GM12878 (cell line): ENCODE measurements at regions not wholly inside any gene's neighbourhood (a gene's known extent, or its start where the extent isn't known, plus 50 kb on each side); places are given as distances from the start of the nearest gene placed in this dataset.

Experiments
- ATAC-seq: fragments of 200-7000 bp; cut with Tn5 transposase; 3 replicates; pipeline ENCODE4 v1.9.1; 2020; ENCODE audit warnings: mild to moderate bottlenecking, moderate library complexity
- BruUV-seq: library from RNA; stranded (reverse); fragments of 400-500 nt; replicated peaks from 2 replicates; lab custom pipeline; 2021; lab: Mats Ljungman, UMichigan
- CTCF ChIA-PET: fragments of 300-600 bp; sonication (Branson Sonifier 250); formaldehyde crosslinking; extraction: SDS; loops from one replicate; lab custom pipeline; 2021; ENCODE audit warnings: inconsistent platforms; lab: Yijun Ruan, JAX
- POLR2A ChIA-PET: fragments of 350-600 bp; formaldehyde crosslinking; extraction: SDS; loops from one replicate; lab custom pipeline; 2021; ENCODE audit warnings: inconsistent platforms; lab: Charles Lee
- RAD21 ChIA-PET: fragments of 300-600 bp; sonication (Branson Sonifier 250); formaldehyde crosslinking; loops from one replicate; lab custom pipeline; 2023; ENCODE audit warnings: antibody characterized with exemption; ENCODE audit not compliant: unreplicated experiment; lab: Charles Lee
- SMC1A ChIA-PET: fragments of 300-600 bp; sonication (Branson Sonifier 250); formaldehyde crosslinking; loops from one replicate; lab custom pipeline; 2023; ENCODE audit not compliant: unreplicated experiment, uncharacterized antibody; lab: Charles Lee
- DNase-seq: peaks from one replicate; pipeline ENCODE4 v3.0.0-alpha.2; 2011; ENCODE audit warnings: low read depth, low spot score
- FAIRE-seq: peaks from 3 replicates; lab custom pipeline; 2011; peaks lifted over from hg19 to GRCh38; lab: Jason Lieb, UNC
- H2AFZ ChIP-seq: 2 replicates; pipeline ENCODE4 v1.6.0; 2011; ENCODE audit warnings: low read depth, low read length, control low read depth; ENCODE audit not compliant: control insufficient read depth
- H3K27ac ChIP-seq: 2 replicates; pipeline ENCODE4 v1.5.1; 2011; ENCODE audit warnings: control low read depth; ENCODE audit not compliant: control insufficient read depth, insufficient read depth
- H3K27me3 ChIP-seq, 2 experiments: replicated peaks in 1 of 2; 2 replicates each; pipeline versions ENCODE4 v1.6.0 to v1.6.1; 2011; ENCODE audit warnings: low read length in 1 of 2; ENCODE audit not compliant: control insufficient read depth in 2 of 2, insufficient read depth in 2 of 2
- H3K36me3 ChIP-seq, 2 experiments: 2 replicates each; pipeline ENCODE4 v1.5.1; 2011; ENCODE audit warnings: low read length in 1 of 2; ENCODE audit not compliant: control insufficient read depth in 2 of 2, insufficient read depth in 2 of 2
- H3K4me1 ChIP-seq: 2 replicates; pipeline ENCODE4 v1.6.1; 2011; ENCODE audit warnings: mild to moderate bottlenecking, low read length, moderate library complexity, mixed read lengths; ENCODE audit not compliant: control insufficient read depth, insufficient read depth
- H3K4me2 ChIP-seq: 2 replicates; pipeline ENCODE4 v1.6.0; 2011; ENCODE audit warnings: control low read depth; ENCODE audit not compliant: control insufficient read depth, insufficient read depth
- H3K4me3 ChIP-seq: fragments of 200-600 bp; sonication (generic); 2 replicates; pipeline ENCODE4 v1.5.1; 2016
- H3K79me2 ChIP-seq: 2 replicates; pipeline ENCODE4 v1.6.0; 2011; ENCODE audit warnings: low read length; ENCODE audit not compliant: control insufficient read depth, insufficient read depth
- H3K9ac ChIP-seq: 2 replicates; pipeline ENCODE4 v1.8.0; 2011; ENCODE audit warnings: low read length, control low read depth, mixed read lengths; ENCODE audit not compliant: control insufficient read depth, insufficient read depth
- H3K9me3 ChIP-seq: replicated peaks from 3 replicates; pipeline ENCODE4 v1.5.1; 2011; ENCODE audit warnings: mild to moderate bottlenecking, low read length; ENCODE audit not compliant: control insufficient read depth, insufficient read depth
- H4K20me1 ChIP-seq: 2 replicates; pipeline ENCODE4 v1.6.0; 2011; ENCODE audit not compliant: control insufficient read depth, insufficient read depth
- ASH2L ChIP-seq: fragments of 300-600, 200-600 bp; sonication (generic); IDR thresholded peaks from 2 replicates; pipeline ENCODE4 v1.6.1; 2017; ENCODE audit warnings: low read depth, mild to moderate bottlenecking, borderline replicate concordance
- BACH1 ChIP-seq: fragments of 450-650 bp; IDR thresholded peaks from 2 replicates; pipeline ENCODE4 v1.6.1; 2017; ENCODE audit warnings: mild to moderate bottlenecking, borderline replicate concordance
- CBX5 ChIP-seq: sonication (generic); IDR thresholded peaks from 2 replicates; pipeline ENCODE4 v1.6.1; 2016; ENCODE audit warnings: low read depth, moderate library complexity, mild to moderate bottlenecking, inconsistent platforms
- CEBPB ChIP-seq, 2 experiments: fragments of 150-350 bp in 1 of 2; IDR thresholded peaks; 2 replicates each; pipeline ENCODE4 v1.6.1; 2012 to 2014; ENCODE audit warnings: low read depth in 2 of 2, low read length in 2 of 2, borderline replicate concordance in 1 of 2, inconsistent platforms in 1 of 2
- CHD2 ChIP-seq: IDR thresholded peaks from 2 replicates; pipeline ENCODE4 v1.6.1; 2011; ENCODE audit warnings: low read depth, low read length, improper control_type of control experiment, borderline replicate concordance
- E2F8 ChIP-seq: fragments of 450-650 bp; IDR thresholded peaks from 2 replicates; pipeline ENCODE4 v1.6.1; 2018; ENCODE audit warnings: mild to moderate bottlenecking, low read depth, moderate library complexity; ENCODE audit not compliant: partially characterized antibody
- E4F1 ChIP-seq: fragments of 450-650 bp; IDR thresholded peaks from 2 replicates; pipeline ENCODE4 v1.6.1; 2018; ENCODE audit warnings: borderline replicate concordance, mild to moderate bottlenecking; ENCODE audit not compliant: partially characterized antibody
- IKZF1 ChIP-seq: fragments of 450-650 bp; conservative IDR thresholded peaks from 2 replicates; pipeline ENCODE4 v1.6.1; 2017; ENCODE audit warnings: antibody characterized with exemption, mild to moderate bottlenecking
- KDM1A ChIP-seq: fragments of 200-600 bp; sonication (generic); IDR thresholded peaks from 2 replicates; pipeline ENCODE4 v1.6.1; 2016; ENCODE audit warnings: borderline replicate concordance
- MYB ChIP-seq: fragments of 150-350 bp; IDR thresholded peaks from 2 replicates; pipeline ENCODE4 v1.6.1; 2014; ENCODE audit warnings: mild to moderate bottlenecking, low read depth, low read length, borderline replicate concordance
- NFYB ChIP-seq: IDR thresholded peaks from 2 replicates; pipeline ENCODE4 v1.6.1; 2011; ENCODE audit warnings: low read depth, mild to moderate bottlenecking, low read length, improper control_type of control experiment, moderate library complexity; ENCODE audit not compliant: insufficient read depth
- PAX5 ChIP-seq: IDR thresholded peaks from 2 replicates; pipeline ENCODE4 v1.6.1; 2011; ENCODE audit warnings: low read depth, low read length, borderline replicate concordance
- RCOR1 ChIP-seq: conservative IDR thresholded peaks from 2 replicates; pipeline ENCODE4 v1.6.1; 2012; ENCODE audit warnings: low read depth, low read length, improper control_type of control experiment
- SMARCA5 ChIP-seq: fragments of 450-650 bp; IDR thresholded peaks from 2 replicates; pipeline ENCODE4 v1.6.1; 2017; ENCODE audit warnings: mild to moderate bottlenecking
- SPI1 ChIP-seq: IDR thresholded peaks from 2 replicates; pipeline ENCODE4 v1.6.1; 2011; ENCODE audit warnings: low read depth, mild to moderate bottlenecking, low read length, moderate library complexity, borderline replicate concordance; ENCODE audit not compliant: insufficient read depth
- WRNIP1 ChIP-seq: IDR thresholded peaks from 2 replicates; pipeline ENCODE4 v1.6.1; 2011; ENCODE audit warnings: low read depth, low read length, improper control_type of control experiment, borderline replicate concordance
- WGBS: methylation state at CpG from one replicate; pipeline ENCODE4 v1.1.6; 2016; ENCODE audit warnings: low lambda C conversion rate; ENCODE audit not compliant: insufficient replicate concordance, insufficient coverage; ENCODE audit errors: missing lambda C conversion rate; 5-methylcytosine and 5-hydroxymethylcytosine counted together
- in situ Hi-C: fragments of 300-500 bp; cut with MboI; formaldehyde crosslinking; loops from 9 replicates; pipeline ENCODE4 v1.14.3; 2018; ENCODE audit warnings: mixed read lengths
- intact Hi-C: fragments of 100-400 bp; cut with micrococcal nuclease; formaldehyde crosslinking; loops from one replicate; pipeline ENCODE4 v1.14.2; 2022; ENCODE audit not compliant: unreplicated experiment
- TF ChIP-seq, protein P1 (sequence below): fragments of 450-650 bp; IDR thresholded peaks from 2 replicates; pipeline ENCODE4 v1.6.1; 2017; ENCODE audit warnings: low read depth, mild to moderate bottlenecking, moderate library complexity

DNA sequence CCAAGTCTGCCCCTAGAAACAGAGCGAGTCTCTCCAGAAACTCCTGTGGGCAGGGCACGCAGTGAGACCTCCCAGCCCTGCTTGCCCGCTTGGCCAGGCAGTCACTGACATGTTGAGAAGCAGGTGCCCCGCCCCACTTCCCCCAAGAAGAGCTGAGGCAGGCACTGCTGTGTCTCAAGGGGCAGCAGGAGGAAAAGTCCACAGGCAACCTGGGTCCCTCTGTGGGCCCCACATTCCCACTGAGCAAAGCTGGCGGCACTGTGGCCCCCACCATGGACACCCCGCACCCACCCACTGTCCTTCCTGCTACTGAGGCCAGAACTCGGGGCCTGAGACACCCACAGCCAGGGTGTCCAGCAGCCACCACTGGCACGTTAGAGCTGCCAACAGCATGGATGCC, 137.3 kb upstream of the NKX1-1 start:
- Histone ChIP-seq H3K9ac (no peak overlapping the region), H3K79me2 (no peaks in the 10 kb centered on the region), H3K9me3 (no peaks in the 10 kb centered on the region), H3K36me3 (no peaks in the 10 kb centered on the region), H3K27ac (no peak overlapping the region), H3K4me3 (no peak overlapping the region), H3K4me2 (no peak overlapping the region), H2AFZ (no peak overlapping the region), H3K4me1 (no peaks in the 10 kb centered on the region), H3K27me3 (no peaks in the 10 kb centered on the region), H4K20me1 (no peaks in the 10 kb centered on the region)
- in situ Hi-C loops (no loop called here), intact Hi-C loops (no loop called here)
- FAIRE-seq (no peak), DNase-seq (no peak), ATAC-seq (no peak)
- 15% methylated on average over 8 of the region's 8 CpGs for WGBS
- TF ChIP-seq ASH2L (no peak), IKZF1 (no peak), RCOR1 (no peak), E4F1 (no peak), SMARCA5 (no peak), CBX5 (no peak), CHD2 (no peak), BACH1 (no peak), NFYB (no peak), PAX5 (no peak), CEBPB (IDR thresholded peaks at IDR 0.05; ENCODE audit: borderline replicate concordance in 1 of 2, low read depth in 2 of 2, low read length in 2 of 2) (no peak), MYB (no peak), WRNIP1 (no peak), E2F8 (no peak), SPI1 (no peak), KDM1A (no peak)
- TF ChIP-seq, protein P1, sequence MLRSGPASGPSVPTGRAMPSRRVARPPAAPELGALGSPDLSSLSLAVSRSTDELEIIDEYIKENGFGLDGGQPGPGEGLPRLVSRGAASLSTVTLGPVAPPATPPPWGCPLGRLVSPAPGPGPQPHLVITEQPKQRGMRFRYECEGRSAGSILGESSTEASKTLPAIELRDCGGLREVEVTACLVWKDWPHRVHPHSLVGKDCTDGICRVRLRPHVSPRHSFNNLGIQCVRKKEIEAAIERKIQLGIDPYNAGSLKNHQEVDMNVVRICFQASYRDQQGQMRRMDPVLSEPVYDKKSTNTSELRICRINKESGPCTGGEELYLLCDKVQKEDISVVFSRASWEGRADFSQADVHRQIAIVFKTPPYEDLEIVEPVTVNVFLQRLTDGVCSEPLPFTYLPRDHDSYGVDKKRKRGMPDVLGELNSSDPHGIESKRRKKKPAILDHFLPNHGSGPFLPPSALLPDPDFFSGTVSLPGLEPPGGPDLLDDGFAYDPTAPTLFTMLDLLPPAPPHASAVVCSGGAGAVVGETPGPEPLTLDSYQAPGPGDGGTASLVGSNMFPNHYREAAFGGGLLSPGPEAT: no peak
- BruUV-seq: no TSS peak
- ChIA-PET RAD21 (no interaction called here), POLR2A (no interaction called here), CTCF (no interaction called here), SMC1A (no interaction called here)
